ENCODE measurements at regions not wholly inside any gene's neighbourhood (a gene's known extent, or its start where the extent isn't known, plus 50 kb on each side); places are given as distances from the start of the nearest gene placed in this dataset.
A peak's percentile ranks its signal among the peaks of the same experiment; 100 is the strongest.

DNA sequence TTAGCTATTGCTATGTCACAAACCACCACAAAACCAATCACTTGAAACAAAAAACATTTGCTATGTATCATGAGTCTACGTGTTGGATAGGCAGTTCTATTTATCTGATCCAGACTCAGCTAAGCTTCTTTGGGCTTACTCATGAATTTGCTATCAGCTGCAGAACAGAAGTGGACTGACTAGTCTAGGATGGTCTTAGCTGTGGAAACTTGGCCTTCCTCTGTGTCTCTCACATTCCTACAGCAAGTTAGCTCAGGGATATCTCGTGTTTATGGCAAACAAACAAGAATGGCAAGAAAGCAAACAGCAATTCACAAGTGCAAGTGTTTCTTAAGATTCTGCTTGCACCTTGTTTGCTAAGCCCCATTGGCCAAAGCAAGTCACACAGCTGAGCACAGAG, 288.0 kb upstream of the TNP1 start:
- TF ChIP-seq, protein P1, sequence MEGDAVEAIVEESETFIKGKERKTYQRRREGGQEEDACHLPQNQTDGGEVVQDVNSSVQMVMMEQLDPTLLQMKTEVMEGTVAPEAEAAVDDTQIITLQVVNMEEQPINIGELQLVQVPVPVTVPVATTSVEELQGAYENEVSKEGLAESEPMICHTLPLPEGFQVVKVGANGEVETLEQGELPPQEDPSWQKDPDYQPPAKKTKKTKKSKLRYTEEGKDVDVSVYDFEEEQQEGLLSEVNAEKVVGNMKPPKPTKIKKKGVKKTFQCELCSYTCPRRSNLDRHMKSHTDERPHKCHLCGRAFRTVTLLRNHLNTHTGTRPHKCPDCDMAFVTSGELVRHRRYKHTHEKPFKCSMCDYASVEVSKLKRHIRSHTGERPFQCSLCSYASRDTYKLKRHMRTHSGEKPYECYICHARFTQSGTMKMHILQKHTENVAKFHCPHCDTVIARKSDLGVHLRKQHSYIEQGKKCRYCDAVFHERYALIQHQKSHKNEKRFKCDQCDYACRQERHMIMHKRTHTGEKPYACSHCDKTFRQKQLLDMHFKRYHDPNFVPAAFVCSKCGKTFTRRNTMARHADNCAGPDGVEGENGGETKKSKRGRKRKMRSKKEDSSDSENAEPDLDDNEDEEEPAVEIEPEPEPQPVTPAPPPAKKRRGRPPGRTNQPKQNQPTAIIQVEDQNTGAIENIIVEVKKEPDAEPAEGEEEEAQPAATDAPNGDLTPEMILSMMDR (IDR thresholded peaks at IDR 0.05; ENCODE audit: insufficient read depth, low read length, poor library complexity, severe bottlenecking): no peak
- H3K27me3 ChIP-seq (ENCODE audit: control insufficient read depth, insufficient read depth, low read length): no peaks in the 10 kb centered on the region
- no peak for DNase-seq (ENCODE audit: low read depth)
- no peak overlapping the region for H3K4me3 ChIP-seq (ENCODE audit: low read depth, low read length)
- H3K36me3 ChIP-seq (ENCODE audit: control insufficient read depth, insufficient read depth, low read length): no peaks in the 10 kb centered on the region

DNA sequence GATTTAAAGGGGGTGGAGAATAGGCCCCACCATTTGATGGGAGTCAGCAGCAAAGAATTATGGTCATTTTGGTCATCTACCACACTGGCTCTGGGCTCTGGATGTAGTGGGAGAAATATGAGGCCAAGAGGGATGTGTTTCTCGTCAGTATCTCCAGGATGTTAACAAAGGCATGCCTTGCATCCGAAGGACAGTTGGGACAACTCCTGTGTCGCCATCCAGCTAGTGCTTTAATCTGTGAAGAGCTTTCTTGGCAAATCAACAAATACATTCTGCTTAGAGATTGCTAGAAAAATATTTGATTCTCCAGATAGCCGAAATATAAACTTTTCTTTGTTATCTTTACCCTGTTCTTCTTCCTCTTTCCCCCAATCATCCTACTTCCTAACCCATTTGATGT, 287.1 kb upstream of the TNP1 start:
- Histone ChIP-seq H3K4me3 (ENCODE audit: low read depth, low read length) (no peak overlapping the region), H3K27me3 (ENCODE audit: control insufficient read depth, insufficient read depth, low read length) (no peaks in the 10 kb centered on the region), H3K36me3 (ENCODE audit: control insufficient read depth, insufficient read depth, low read length) (no peaks in the 10 kb centered on the region)
- no peak for DNase-seq (ENCODE audit: low read depth)
- TF ChIP-seq, protein P1 (IDR thresholded peaks at IDR 0.05; ENCODE audit: insufficient read depth, low read length, poor library complexity, severe bottlenecking): no peak

DNA sequence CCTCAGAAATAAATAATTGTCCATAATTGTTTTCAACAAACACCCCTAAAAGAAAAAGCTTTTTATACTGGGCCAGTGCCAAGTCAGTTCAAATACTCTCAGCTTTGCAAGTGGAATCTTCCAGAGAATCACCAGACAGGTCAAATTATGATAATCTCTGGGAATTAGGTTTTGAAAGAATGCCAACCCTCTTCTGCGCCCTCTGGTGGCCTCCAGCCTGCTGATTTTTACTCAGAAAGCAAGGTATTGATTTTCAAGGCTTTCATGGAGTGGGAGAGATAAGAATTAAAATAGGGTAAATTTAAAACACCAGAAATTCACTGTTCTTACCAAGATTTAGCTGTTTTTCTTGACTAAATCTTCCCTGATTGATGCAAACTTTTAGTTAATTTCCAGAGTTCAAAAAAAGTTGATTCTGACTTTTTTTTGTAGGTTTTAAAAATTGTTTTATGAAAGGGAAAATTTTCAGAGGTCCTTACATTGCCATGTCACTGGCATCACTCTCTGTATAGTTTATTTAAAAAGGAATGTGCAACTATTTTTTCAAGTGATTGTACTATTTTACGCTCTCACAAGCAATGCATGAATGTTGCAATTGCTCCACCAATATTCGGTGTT, 282.9 kb upstream of the TNP1 start:
- Histone ChIP-seq H3K4me3 (ENCODE audit: low read depth, low read length) (no peak overlapping the region), H3K36me3 (ENCODE audit: control insufficient read depth, insufficient read depth, low read length) (no peaks in the 10 kb centered on the region), H3K27me3 (ENCODE audit: control insufficient read depth, insufficient read depth, low read length) (no peaks in the 10 kb centered on the region)
- TF ChIP-seq, protein P1 (IDR thresholded peaks at IDR 0.05; ENCODE audit: insufficient read depth, low read length, poor library complexity, severe bottlenecking): peak; percentile 52
- DNase-seq (ENCODE audit: low read depth): no peak

DNA sequence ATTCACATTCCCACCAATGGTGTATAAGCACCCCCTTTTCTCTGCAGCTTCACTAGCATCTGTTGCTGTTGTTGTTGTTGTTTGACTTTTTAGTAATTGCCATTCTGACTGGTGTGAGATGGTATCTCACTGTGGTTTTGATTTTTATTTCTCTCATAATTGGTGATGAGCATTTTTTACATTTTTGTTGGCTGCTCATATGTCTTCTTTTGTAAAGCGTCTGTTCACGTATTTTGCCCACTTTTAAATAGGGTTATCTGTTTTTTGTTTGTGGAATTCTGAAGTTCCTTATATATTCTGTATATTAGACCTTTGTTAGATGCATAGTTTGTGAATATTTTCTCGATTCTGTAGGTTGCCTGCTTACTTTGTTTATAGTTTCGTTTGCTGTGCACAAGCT, 278.4 kb upstream of the TNP1 start:
- Histone ChIP-seq H3K27me3 (ENCODE audit: control insufficient read depth, insufficient read depth, low read length) (no peaks in the 10 kb centered on the region), H3K4me3 (ENCODE audit: low read depth, low read length) (no peak overlapping the region), H3K36me3 (ENCODE audit: control insufficient read depth, insufficient read depth, low read length) (no peaks in the 10 kb centered on the region)
- TF ChIP-seq, protein P1 (IDR thresholded peaks at IDR 0.05; ENCODE audit: insufficient read depth, low read length, poor library complexity, severe bottlenecking): no peak
- no peak for DNase-seq (ENCODE audit: low read depth)

DNA sequence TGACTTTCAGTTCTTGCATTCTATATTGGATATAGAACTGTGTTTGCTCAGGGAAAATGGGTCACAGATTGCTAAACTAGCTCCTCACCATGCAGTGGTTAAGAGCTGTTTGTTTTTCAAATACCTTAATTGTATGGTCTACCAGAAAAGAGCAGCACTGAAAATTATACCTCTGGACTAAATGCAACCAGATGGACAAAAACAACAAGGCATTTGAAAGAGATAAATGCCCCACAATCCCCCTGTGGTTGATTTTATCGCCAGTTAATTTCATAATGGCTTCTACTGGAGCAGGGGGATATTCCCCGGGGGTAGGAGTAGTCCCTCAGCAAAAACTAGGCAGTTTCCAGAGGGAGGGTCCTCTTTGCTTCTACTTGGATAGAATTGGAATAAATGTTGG, 267.9 kb upstream of the TNP1 start:
- DNase-seq (ENCODE audit: low read depth): no peak
- H3K27me3 ChIP-seq (ENCODE audit: control insufficient read depth, insufficient read depth, low read length): no peaks in the 10 kb centered on the region
- TF ChIP-seq, protein P1 (IDR thresholded peaks at IDR 0.05; ENCODE audit: insufficient read depth, low read length, poor library complexity, severe bottlenecking): no peak
- H3K36me3 ChIP-seq (ENCODE audit: control insufficient read depth, insufficient read depth, low read length): no peaks in the 10 kb centered on the region
- no peak overlapping the region for H3K4me3 ChIP-seq (ENCODE audit: low read depth, low read length)

DNA sequence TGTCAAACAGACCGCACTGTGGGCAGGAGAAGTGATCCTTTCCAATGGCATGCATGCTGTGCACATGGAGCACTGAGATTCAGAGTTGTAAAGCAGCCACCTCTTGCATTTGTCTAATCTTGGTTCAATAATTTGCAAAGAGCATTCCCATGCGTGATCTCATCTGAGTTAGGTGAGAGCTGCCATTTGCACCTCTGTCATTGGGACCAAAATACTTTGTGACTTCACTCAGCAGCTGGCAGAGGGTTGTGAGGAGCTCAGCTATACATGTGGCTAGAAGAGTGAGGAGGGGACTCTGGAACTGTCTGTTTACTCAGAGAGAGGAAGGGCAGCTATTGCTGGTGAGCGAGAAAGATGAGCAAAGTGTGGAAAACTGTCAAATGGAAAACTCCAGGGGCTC, 265.1 kb upstream of the TNP1 start:
- TF ChIP-seq, protein P1 (IDR thresholded peaks at IDR 0.05; ENCODE audit: insufficient read depth, low read length, poor library complexity, severe bottlenecking): no peak
- DNase-seq (ENCODE audit: low read depth): no peak
- no peaks in the 10 kb centered on the region for H3K36me3 ChIP-seq (ENCODE audit: control insufficient read depth, insufficient read depth, low read length)
- no peaks in the 10 kb centered on the region for H3K27me3 ChIP-seq (ENCODE audit: control insufficient read depth, insufficient read depth, low read length)
- H3K4me3 ChIP-seq (ENCODE audit: low read depth, low read length): no peak overlapping the region
